SK-N-SH (cell line): ENCODE measurements at regions not wholly inside any gene's neighbourhood (a gene's known extent, or its start where the extent isn't known, plus 50 kb on each side); places are given as distances from the start of the nearest gene placed in this dataset.

Source experiments
- CTCF ChIP-seq: fragments of 200-600 bp; sonication (generic); IDR thresholded peaks from 2 replicates; pipeline ENCODE4 v1.6.1; 2017; ENCODE audit warnings: antibody characterized with exemption, mild to moderate bottlenecking, moderate library complexity
- EP300 ChIP-seq, 2 experiments: IDR thresholded peaks; 2 replicates each; pipeline versions ENCODE4 v1.4.0 to v1.6.1; 2012; ENCODE audit warnings: borderline replicate concordance in 1 of 2, low read depth in 1 of 2, low read length in 1 of 2
- PBX3 ChIP-seq: IDR thresholded peaks from 2 replicates; pipeline ENCODE4; 2012
- RAD21 ChIP-seq: IDR thresholded peaks from 2 replicates; pipeline ENCODE4 v1.6.1; 2012; ENCODE audit warnings: mild to moderate bottlenecking, low read length
- TEAD4 ChIP-seq: IDR thresholded peaks from 2 replicates; pipeline ENCODE4 v1.4.0; 2012; ENCODE audit warnings: mild to moderate bottlenecking, borderline replicate concordance; ENCODE audit not compliant: insufficient read depth

GRCh38 chr10:123551259-123551658, 114.9 kb upstream of the GPR26 start:
- TF ChIP-seq EP300 (IDR thresholded peaks at IDR 0.05; ENCODE audit: borderline replicate concordance in 1 of 2, low read depth in 1 of 2, low read length in 1 of 2) (no peak), PBX3 (no peak), CTCF (no peak), RAD21 (no peak), TEAD4 (no peak)
